Chondrocyte (in vitro differentiated cells): ENCODE measurements at regions not wholly inside any gene's neighbourhood (a gene's known extent, or its start where the extent isn't known, plus 50 kb on each side); places are given as distances from the start of the nearest gene placed in this dataset.

Experiments used
- DNase-seq: peaks from one replicate; pipeline ENCODE4 v3.0.0; 2021; ENCODE audit warnings: mixed read lengths, low spot score
- H3K27ac Mint-ChIP-seq: one replicate; pipeline ENCODE4 v1.8.0; 2021; ENCODE audit warnings: mild to moderate bottlenecking, moderate library complexity, mixed read lengths; ENCODE audit not compliant: unreplicated experiment
- H3K27me3 Mint-ChIP-seq: 2 replicates; pipeline ENCODE4 v1.8.0; 2021; ENCODE audit warnings: low read depth, mixed read lengths
- H3K36me3 Mint-ChIP-seq: 2 replicates; pipeline ENCODE4 v1.8.0; 2021; ENCODE audit warnings: low read depth, mixed read lengths
- H3K4me1 Mint-ChIP-seq: 2 replicates; pipeline ENCODE4 v1.8.0; 2021; ENCODE audit warnings: low read depth, mild to moderate bottlenecking, mixed read lengths
- H3K4me3 Mint-ChIP-seq: one replicate; pipeline ENCODE4 v1.8.0; 2021; ENCODE audit warnings: mild to moderate bottlenecking, moderate library complexity, mixed read lengths; ENCODE audit not compliant: unreplicated experiment
- H3K9me3 Mint-ChIP-seq: 2 replicates; pipeline ENCODE4 v1.8.0; 2021; ENCODE audit warnings: low read depth, mixed read lengths
- CTCF ChIP-seq: fragments of 200-600 bp; sonication (generic); IDR thresholded peaks from 2 replicates; pipeline ENCODE4 v1.5.0; 2021; ENCODE audit warnings: antibody characterized with exemption, mild to moderate bottlenecking, moderate library complexity

GRCh38 chr4:107133965-107134653 lies 98.0 kb upstream of the DKK2 start:
- Mint-ChIP-seq H3K36me3 (no peaks in the 10 kb centered on the region), H3K9me3 (peaks cover 5% of the 10 kb centered on the region), H3K27ac (no peak overlapping the region), H3K27me3 (no peaks in the 10 kb centered on the region), H3K4me3 (no peak overlapping the region), H3K4me1 (peaks cover 41% of the 10 kb centered on the region)
- TF ChIP-seq CTCF: no peak
- DNase-seq: no peak

GRCh38 chr4:107131295-107131694 lies 95.2 kb upstream of the DKK2 start:
- Mint-ChIP-seq H3K27ac (peak overlapping the region; percentile 36), H3K4me1 (peaks cover 67% of the 10 kb centered on the region), H3K4me3 (no peak overlapping the region), H3K9me3 (peaks cover 8% of the 10 kb centered on the region), H3K36me3 (no peaks in the 10 kb centered on the region), H3K27me3 (no peaks in the 10 kb centered on the region)
- no peak for TF ChIP-seq CTCF
- no peak for DNase-seq

DNA sequence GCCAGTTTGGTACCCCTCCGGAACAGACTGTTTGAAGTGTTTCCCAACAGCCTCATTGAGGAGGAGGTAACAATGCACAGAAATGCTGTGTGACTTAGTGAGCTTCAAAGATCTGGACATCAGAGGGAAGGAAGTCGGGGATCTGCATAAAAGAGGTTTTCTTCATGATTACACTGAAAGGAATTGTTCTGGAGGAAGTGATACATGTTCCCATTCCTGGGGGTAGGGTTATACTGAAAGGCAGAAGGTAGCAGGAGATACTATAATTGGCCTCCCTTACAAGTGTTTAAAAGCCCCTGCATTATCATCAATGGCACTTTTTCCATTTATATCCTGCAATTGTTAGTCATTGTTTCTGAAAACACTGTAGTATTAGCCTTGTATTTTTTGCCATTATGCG lies 94.0 kb upstream of the DKK2 start:
- TF ChIP-seq CTCF: no peak
- H3K9me3 Mint-ChIP-seq: peaks cover 8% of the 10 kb centered on the region
- H3K27me3 Mint-ChIP-seq: no peaks in the 10 kb centered on the region
- H3K27ac Mint-ChIP-seq: peak overlapping the region; percentile 88
- H3K4me3 Mint-ChIP-seq: no peak overlapping the region
- DNase-seq: no peak
- H3K4me1 Mint-ChIP-seq: peaks cover 78% of the 10 kb centered on the region
- H3K36me3 Mint-ChIP-seq: no peaks in the 10 kb centered on the region

GRCh38 chr4:107129611-107130010 lies 93.5 kb upstream of the DKK2 start:
- no peak for TF ChIP-seq CTCF
- H3K9me3 Mint-ChIP-seq: peaks cover 6% of the 10 kb centered on the region
- H3K4me1 Mint-ChIP-seq: peaks cover 81% of the 10 kb centered on the region
- H3K27ac Mint-ChIP-seq: peak overlapping the region; percentile 88
- H3K27me3 Mint-ChIP-seq: no peaks in the 10 kb centered on the region
- no peak overlapping the region for H3K4me3 Mint-ChIP-seq
- H3K36me3 Mint-ChIP-seq: no peaks in the 10 kb centered on the region
- DNase-seq: no peak

DNA sequence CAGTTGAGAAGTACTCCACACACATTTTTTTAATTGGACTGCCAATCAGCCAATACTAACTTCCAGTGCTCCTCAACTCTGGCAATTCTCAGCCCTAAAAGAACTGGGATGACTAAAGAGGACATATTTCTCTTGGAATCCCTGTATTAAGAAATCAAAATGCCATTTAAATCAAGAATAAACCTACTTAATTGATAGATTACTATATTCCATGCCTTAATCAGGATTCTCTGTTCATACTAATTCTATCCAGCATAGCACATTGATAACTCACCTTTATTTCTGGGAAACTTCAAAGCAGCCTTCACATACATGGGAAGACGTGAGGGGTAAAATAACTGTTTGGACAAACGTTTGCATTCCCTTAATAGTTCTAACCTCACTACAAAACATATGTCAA lies 93.0 kb upstream of the DKK2 start:
- no peak for TF ChIP-seq CTCF
- Mint-ChIP-seq H3K27ac (no peak overlapping the region), H3K9me3 (peaks cover 6% of the 10 kb centered on the region), H3K4me3 (no peak overlapping the region), H3K27me3 (no peaks in the 10 kb centered on the region), H3K4me1 (peaks cover 77% of the 10 kb centered on the region), H3K36me3 (no peaks in the 10 kb centered on the region)
- no peak for DNase-seq
